Kidney (tissue), 13 donors: ENCODE measurements at regions not wholly inside any gene's neighbourhood (a gene's known extent, or its start where the extent isn't known, plus 50 kb on each side); places are given as distances from the start of the nearest gene placed in this dataset.

ENCODE experiments used
- DNase-seq, 5 donors: peaks; one replicate each; pipeline ENCODE4 v3.0.0-alpha.2; 2013 to 2020
- FAIRE-seq: peaks from 2 replicates; lab custom pipeline; 2012; peaks lifted over from hg19 to GRCh38; lab: Jason Lieb, UNC
- H3K27ac ChIP-seq, 2 donors: one replicate each; pipeline ENCODE4 v1.7.0; 2013; ENCODE audit warnings: low read depth in 2 of 2, low read length in 2 of 2, inconsistent platforms in 1 of 2
- H3K27me3 ChIP-seq: one replicate; pipeline ENCODE4 v1.7.1; 2013; ENCODE audit warnings: low read length, inconsistent platforms; ENCODE audit not compliant: control insufficient read depth, insufficient read depth
- H3K36me3 ChIP-seq, 3 donors: one replicate each; pipeline versions ENCODE4 v1.7.0 to v1.7.1; 2013; ENCODE audit warnings: low read length in 3 of 3, control low read depth in 1 of 3, inconsistent platforms in 1 of 3; ENCODE audit not compliant: insufficient read depth in 3 of 3, control insufficient read depth in 2 of 3
- H3K4me1 ChIP-seq, 3 donors: one replicate each; pipeline versions ENCODE4 v1.7.0 to v1.7.1; 2013; ENCODE audit warnings: low read length in 3 of 3, inconsistent platforms in 1 of 3, low read depth in 1 of 3; ENCODE audit not compliant: control insufficient read depth in 2 of 3, insufficient read depth in 2 of 3
- H3K4me3 ChIP-seq, 3 donors: one replicate each; pipeline versions ENCODE4 v1.7.0 to v1.8.1; 2013; ENCODE audit warnings: low read length in 3 of 3, control low read depth in 1 of 3, inconsistent platforms in 1 of 3
- H3K9ac ChIP-seq, 3 donors: one replicate each; pipeline versions ENCODE4 v1.7.0 to v1.7.1; 2013; ENCODE audit warnings: low read length in 3 of 3, control low read depth in 1 of 3, inconsistent platforms in 1 of 3
- H3K9me3 ChIP-seq, 3 donors: one replicate each; pipeline versions ENCODE4 v1.7.0 to v1.7.1; 2013; ENCODE audit warnings: low read length in 3 of 3, control low read depth in 1 of 3, inconsistent platforms in 1 of 3; ENCODE audit not compliant: control insufficient read depth in 2 of 3, insufficient read depth in 1 of 3
- intact Hi-C: fragments of 100-400 bp; cut with DNase I; formaldehyde crosslinking; loops from one replicate; pipeline ENCODE4 v1.11.1; 2022
- TF ChIP-seq, protein P1 (sequence below): IDR thresholded peaks from 3 replicates; pipeline ENCODE4 v1.5.1; 2012; ENCODE audit warnings: mild to moderate bottlenecking, moderate library complexity, borderline replicate concordance; ENCODE audit not compliant: insufficient read depth; ENCODE audit errors: extremely low read depth
- donor health status: control.
- donor health status: control.
- donor health status: control.
- donor health status: control.
- donor health status: control.
- donor health status: DM: yes; HTN: yes; CAD: no.
- donor health status: Normal renal cell carcinoma (clear cell type).

DNA sequence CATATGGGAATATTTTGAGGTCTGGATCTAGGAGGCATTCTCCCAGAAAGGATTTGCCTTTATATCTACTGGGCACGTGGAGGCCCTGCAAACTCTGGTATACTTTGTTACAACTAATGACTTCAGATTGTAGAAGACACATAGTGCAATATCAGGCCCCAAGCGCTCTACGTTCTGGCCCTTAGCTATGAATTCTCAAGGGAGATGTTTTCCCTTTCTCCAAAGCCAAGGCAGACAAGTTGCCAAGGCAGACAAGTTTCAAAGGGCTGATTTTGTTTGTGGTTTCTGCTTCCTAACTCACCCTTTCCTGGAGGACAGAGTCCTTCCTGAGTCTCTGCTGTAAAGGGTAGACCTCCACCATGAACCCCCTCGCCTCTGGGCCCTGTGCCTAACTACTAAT, 99.4 kb upstream of the CTTNBP2 start:
- FAIRE-seq, result no peak
- TF ChIP-seq, protein P1, sequence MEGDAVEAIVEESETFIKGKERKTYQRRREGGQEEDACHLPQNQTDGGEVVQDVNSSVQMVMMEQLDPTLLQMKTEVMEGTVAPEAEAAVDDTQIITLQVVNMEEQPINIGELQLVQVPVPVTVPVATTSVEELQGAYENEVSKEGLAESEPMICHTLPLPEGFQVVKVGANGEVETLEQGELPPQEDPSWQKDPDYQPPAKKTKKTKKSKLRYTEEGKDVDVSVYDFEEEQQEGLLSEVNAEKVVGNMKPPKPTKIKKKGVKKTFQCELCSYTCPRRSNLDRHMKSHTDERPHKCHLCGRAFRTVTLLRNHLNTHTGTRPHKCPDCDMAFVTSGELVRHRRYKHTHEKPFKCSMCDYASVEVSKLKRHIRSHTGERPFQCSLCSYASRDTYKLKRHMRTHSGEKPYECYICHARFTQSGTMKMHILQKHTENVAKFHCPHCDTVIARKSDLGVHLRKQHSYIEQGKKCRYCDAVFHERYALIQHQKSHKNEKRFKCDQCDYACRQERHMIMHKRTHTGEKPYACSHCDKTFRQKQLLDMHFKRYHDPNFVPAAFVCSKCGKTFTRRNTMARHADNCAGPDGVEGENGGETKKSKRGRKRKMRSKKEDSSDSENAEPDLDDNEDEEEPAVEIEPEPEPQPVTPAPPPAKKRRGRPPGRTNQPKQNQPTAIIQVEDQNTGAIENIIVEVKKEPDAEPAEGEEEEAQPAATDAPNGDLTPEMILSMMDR, result no peak
- H3K27ac ChIP-seq, result no peak overlapping the region

DNA sequence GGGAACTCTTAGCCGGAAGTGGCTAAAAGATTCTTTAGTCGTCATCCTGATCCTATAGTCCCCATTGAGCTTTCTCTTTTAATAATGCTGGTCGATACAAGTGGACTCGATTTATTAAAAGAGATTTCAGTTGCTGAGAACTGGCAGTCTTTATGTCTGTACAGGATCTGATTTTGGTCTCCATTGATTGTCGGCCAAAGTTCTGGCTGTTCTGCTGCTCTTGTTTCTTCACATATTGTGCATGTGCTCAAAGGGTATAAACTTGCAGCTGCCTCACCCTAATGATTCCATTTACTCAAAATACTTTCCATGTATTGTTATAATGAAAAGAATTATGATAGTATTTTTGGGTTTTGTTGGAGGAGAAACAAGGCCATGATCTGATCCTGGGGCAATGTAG, 100.7 kb upstream of the CTTNBP2 start:
- intact Hi-C loops, result no loop called here
- no peak overlapping the region for H3K4me3 ChIP-seq
- no peaks in the 10 kb centered on the region for H3K27me3 ChIP-seq
- no peak overlapping the region for H3K9ac ChIP-seq
- TF ChIP-seq, protein P1, result no peak
- no peak for FAIRE-seq
- DNase-seq, result no peak
- H3K27ac ChIP-seq, result no peak overlapping the region
- no peaks in the 10 kb centered on the region for H3K36me3 ChIP-seq
- peaks cover 0 to 2% (median 0%) of the 10 kb centered on the region in 3 donors for H3K4me1 ChIP-seq
- no peaks in the 10 kb centered on the region for H3K9me3 ChIP-seq

More for the DNA sequence above, 99.4 kb upstream of the CTTNBP2 start:
- no peak overlapping the region for H3K9ac ChIP-seq
- no peak overlapping the region for H3K4me3 ChIP-seq
- H3K27me3 ChIP-seq, result no peaks in the 10 kb centered on the region
- H3K9me3 ChIP-seq, result no peaks in the 10 kb centered on the region
- DNase-seq, result no peak
- no peaks in the 10 kb centered on the region for H3K36me3 ChIP-seq
- intact Hi-C loops, result no loop called here
- peaks cover 0 to 2% (median 0%) of the 10 kb centered on the region in 3 donors for H3K4me1 ChIP-seq

DNA sequence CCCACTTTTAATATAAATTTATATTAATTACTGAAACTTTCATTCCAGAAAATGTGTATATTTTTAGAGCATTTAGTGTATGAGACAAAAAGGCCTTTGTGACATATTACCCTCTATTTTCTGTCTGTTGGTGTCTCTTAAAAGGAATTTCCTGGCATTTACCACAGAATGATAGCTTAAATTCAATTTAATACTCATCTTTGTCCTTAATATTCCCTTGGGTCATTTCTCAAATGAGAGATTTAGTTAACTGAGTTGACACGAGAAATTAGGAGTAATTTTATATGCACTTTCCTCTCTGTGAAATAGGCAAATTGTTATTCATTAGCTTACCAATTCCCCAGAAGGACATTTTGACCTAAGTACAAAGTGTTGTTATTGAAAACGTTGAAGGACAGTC, 101.7 kb upstream of the CTTNBP2 start:
- no peak for DNase-seq
- Histone ChIP-seq H3K4me3 (no peak overlapping the region), H3K27me3 (no peaks in the 10 kb centered on the region), H3K4me1 (peaks cover 0 to 2% (median 0%) of the 10 kb centered on the region in 3 donors), H3K9me3 (no peaks in the 10 kb centered on the region), H3K9ac (no peak overlapping the region), H3K36me3 (no peaks in the 10 kb centered on the region), H3K27ac (no peak overlapping the region)
- FAIRE-seq, result no peak
- intact Hi-C loops, result no loop called here
- TF ChIP-seq, protein P1, result no peak

DNA sequence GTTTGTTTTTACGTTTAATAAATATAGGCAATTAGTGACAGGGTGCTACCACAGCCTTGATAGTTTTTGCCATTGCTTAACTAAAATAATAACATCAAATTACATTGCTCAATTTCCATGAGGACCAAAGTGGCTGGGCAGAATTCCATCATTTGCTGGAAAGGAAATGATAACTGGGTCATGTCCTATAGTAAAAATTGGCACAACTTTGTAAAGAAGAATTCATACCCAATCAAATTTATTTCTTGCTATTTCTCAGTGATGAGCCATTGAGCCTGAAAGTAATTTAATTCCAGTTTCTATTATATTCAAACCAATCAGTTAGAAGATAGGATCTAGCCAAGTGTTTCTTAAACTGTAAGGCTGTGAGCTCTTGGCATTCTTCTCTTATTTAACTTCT, 102.2 kb upstream of the CTTNBP2 start:
- no peak for DNase-seq

More for the DNA sequence above, 102.2 kb upstream of the CTTNBP2 start:
- H3K27me3 ChIP-seq, result no peaks in the 10 kb centered on the region
- no peak overlapping the region for H3K27ac ChIP-seq
- H3K9me3 ChIP-seq, result no peaks in the 10 kb centered on the region
- no peak overlapping the region for H3K9ac ChIP-seq
- peaks cover 0 to 2% (median 0%) of the 10 kb centered on the region in 3 donors for H3K4me1 ChIP-seq
- TF ChIP-seq, protein P1, result no peak
- no peak for FAIRE-seq
- no peaks in the 10 kb centered on the region for H3K36me3 ChIP-seq
- no peak overlapping the region for H3K4me3 ChIP-seq
- intact Hi-C loops, result no loop called here
